C4-2B (cell line): ENCODE measurements at regions not wholly inside any gene's neighbourhood (a gene's known extent, or its start where the extent isn't known, plus 50 kb on each side); places are given as distances from the start of the nearest gene placed in this dataset.

Source experiments
- H3K27ac ChIP-seq: fragments of 450-650 bp; 2 replicates; pipeline ENCODE4 v1.5.1; 2017
- ZFX ChIP-seq: fragments of 450-650 bp; IDR thresholded peaks from 2 replicates; pipeline ENCODE4 v1.6.1; 2017
- TF ChIP-seq, protein P1 (sequence below): fragments of 450-650 bp; conservative IDR thresholded peaks from 2 replicates; pipeline ENCODE4 v1.5.1; 2017; ENCODE audit warnings: mild to moderate bottlenecking

GRCh38 chr22:48410536-48410935 is 1417.1 kb downstream of the BRD1 start:
- TF ChIP-seq ZFX, result no peak
- TF ChIP-seq, protein P1, sequence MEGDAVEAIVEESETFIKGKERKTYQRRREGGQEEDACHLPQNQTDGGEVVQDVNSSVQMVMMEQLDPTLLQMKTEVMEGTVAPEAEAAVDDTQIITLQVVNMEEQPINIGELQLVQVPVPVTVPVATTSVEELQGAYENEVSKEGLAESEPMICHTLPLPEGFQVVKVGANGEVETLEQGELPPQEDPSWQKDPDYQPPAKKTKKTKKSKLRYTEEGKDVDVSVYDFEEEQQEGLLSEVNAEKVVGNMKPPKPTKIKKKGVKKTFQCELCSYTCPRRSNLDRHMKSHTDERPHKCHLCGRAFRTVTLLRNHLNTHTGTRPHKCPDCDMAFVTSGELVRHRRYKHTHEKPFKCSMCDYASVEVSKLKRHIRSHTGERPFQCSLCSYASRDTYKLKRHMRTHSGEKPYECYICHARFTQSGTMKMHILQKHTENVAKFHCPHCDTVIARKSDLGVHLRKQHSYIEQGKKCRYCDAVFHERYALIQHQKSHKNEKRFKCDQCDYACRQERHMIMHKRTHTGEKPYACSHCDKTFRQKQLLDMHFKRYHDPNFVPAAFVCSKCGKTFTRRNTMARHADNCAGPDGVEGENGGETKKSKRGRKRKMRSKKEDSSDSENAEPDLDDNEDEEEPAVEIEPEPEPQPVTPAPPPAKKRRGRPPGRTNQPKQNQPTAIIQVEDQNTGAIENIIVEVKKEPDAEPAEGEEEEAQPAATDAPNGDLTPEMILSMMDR, result no peak

GRCh38 chr22:48407256-48407955 is 1420.3 kb downstream of the BRD1 start:
- no peak overlapping the region for H3K27ac ChIP-seq
- no peak for TF ChIP-seq ZFX
- TF ChIP-seq, protein P1, result no peak

More at GRCh38 chr22:48410536-48410935, 1417.1 kb downstream of the BRD1 start:
- no peak overlapping the region for H3K27ac ChIP-seq

DNA sequence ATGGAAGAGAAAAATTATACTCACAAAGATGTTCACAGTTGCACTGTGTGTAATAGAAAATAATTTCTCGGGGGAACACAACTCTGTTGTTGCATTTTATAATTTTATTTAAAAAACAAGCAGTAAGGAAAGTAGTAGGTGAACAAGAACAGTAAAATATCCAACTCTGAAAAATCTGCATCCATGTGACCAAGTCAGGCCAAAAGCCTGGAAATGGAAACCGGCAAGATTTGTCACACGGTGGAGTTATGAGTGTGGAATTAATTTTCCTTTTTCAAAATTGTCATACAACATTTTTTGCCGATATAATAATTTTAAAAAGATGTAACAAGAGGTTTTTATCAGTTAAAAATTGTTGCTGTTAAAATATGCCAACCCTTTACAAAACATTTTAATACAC is 1421.5 kb downstream of the BRD1 start:
- TF ChIP-seq, protein P1, result no peak
- TF ChIP-seq ZFX, result no peak
- no peak overlapping the region for H3K27ac ChIP-seq

DNA sequence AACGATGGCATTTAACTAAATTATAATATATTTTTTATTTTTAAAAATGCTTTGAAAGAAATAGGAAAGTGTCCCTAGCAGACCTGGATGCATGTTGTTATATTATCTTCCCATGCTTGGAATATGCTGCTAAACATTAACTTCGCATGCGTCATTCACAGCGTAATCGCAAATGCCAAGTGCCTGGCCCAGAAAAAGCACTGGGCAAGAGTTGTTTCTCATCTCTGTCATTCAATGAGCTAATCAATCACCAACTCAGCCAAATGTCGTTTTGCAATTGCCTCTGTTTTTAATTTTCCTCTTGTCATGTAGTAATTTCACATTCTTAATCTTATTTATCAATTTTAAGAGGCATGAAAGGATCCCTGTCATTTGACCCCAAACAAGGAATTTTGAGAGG is 1421.9 kb downstream of the BRD1 start:
- H3K27ac ChIP-seq, result no peak overlapping the region
- TF ChIP-seq, protein P1, result no peak
- no peak for TF ChIP-seq ZFX

DNA sequence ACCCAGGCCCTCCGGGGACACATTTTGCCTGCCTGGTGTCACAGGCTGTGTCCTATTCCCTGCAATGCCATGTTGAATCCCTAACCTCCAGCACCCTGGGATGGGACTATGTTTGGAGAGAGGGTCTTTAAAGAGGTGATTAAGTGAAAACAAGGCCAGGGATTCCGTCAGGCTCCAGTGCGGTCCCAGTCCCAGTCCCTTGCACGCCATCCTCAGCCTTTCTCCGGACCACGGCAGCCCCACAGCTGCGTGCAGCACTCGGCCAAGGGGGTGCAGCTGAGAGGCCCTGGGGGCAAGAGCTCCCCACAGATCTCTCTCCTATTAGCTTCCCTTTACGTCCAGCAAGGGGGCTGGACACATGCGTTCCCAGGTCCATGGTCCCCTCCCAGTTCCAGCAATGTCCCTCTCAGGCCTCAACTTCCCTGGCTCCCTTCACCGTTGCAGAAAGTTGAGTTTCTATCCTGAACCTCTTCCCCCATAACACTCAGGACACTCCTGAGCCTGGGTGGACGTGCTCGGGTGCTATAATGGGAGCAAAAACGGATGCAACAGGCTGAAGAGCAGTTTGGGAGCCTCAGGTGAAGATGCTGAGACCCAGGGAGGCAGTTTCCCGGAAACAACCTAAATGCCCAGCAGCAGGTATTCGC is 1422.7 kb downstream of the BRD1 start:
- no peak overlapping the region for H3K27ac ChIP-seq
- TF ChIP-seq ZFX, result no peak
- TF ChIP-seq, protein P1, result no peak

DNA sequence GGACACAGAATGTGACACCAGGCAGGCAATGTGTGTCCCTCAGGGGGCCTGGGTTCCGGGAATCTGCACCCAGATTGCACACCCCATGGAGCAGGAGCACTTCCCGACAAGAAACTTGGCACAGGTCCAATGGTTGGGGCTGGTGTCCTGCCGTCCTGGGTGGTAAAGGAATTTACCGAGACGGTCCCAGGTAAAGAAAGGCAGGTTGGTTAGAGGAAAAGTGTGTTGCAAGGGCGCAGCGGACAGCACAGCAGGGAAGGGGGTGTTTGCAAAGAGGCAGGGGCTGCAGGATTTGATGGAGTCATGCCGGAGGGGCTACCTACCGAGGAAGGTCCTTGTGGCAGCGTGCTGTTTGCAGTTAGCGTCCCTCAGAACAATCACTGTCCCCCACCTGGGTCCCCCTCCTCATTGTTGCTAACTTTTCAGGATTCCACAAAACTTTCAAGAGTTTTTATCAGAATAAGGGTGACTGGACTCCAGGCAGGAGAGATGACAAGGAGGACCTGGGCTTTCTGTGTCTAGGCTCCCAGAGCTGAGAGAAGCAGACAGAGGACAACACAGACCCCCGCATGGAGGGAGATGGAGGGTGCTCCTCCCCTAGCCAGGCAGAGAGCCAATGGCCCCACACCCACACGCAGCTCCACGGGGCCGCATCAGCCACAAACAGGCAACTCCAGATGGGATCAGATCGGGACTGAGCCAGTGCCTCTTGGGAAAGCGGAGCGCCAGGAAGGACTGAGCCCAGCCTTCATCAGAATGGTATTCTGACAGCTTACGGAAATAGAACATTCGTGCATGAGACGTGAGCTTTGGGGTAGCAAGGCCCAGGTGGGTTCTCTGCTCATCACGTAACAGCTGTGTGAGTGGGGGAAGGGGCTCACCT is 1423.9 kb downstream of the BRD1 start:
- no peak for TF ChIP-seq ZFX
- TF ChIP-seq, protein P1, result no peak
- H3K27ac ChIP-seq, result no peak overlapping the region
